Heart left ventricle (tissue), 16 donors: ENCODE measurements at regions not wholly inside any gene's neighbourhood (a gene's known extent, or its start where the extent isn't known, plus 50 kb on each side); places are given as distances from the start of the nearest gene placed in this dataset.
"Not testable (repeated sequence)": the region's sequence is repeated elsewhere in the genome, so short reads cannot be mapped to it uniquely, and the experiment has no call there.

ENCODE experiments used
- ATAC-seq, 4 donors: fragments of 200-7000 bp; cut with Tn5 transposase; one replicate each; pipeline ENCODE4 v1.9.1; 2020 to 2022; ENCODE audit warnings: moderate library complexity in 4 of 4, mild to moderate bottlenecking in 3 of 4, moderate number of reproducible peaks in 1 of 4
- DNase-seq, 5 donors: peaks; one replicate each; pipeline ENCODE4 v3.0.0-alpha.2; 2020
- H3K27ac ChIP-seq, 12 donors: fragments of 200-600 bp; sonication (generic) in 4 of 12; one replicate each; pipeline versions ENCODE4 v1.5.0 to v1.8.0; 2016 to 2022; ENCODE audit warnings: mild to moderate bottlenecking in 2 of 12
- H3K27me3 ChIP-seq, 9 donors: fragments of 200-600 bp; sonication (generic) in 2 of 9; one replicate each; pipeline versions ENCODE4 v1.5.1 to v1.8.0; 2016 to 2022; ENCODE audit warnings: mild to moderate bottlenecking in 3 of 9
- H3K36me3 ChIP-seq, 9 donors: fragments of 200-600 bp; sonication (generic) in 2 of 9; one replicate each; pipeline versions ENCODE4 v1.5.0 to v1.8.0; 2018 to 2022; ENCODE audit warnings: mild to moderate bottlenecking in 2 of 9
- H3K4me1 ChIP-seq, 12 donors: fragments of 200-600 bp; sonication (generic) in 4 of 12; one replicate each; pipeline versions ENCODE4 v1.5.0 to v1.8.0; 2016 to 2022; ENCODE audit warnings: mild to moderate bottlenecking in 3 of 12
- H3K4me3 ChIP-seq, 12 donors: fragments of 200-600 bp; sonication (generic) in 4 of 12; one replicate each; pipeline versions ENCODE4 v1.5.0 to v1.8.0; 2017 to 2022; ENCODE audit warnings: mild to moderate bottlenecking in 9 of 12, moderate library complexity in 4 of 12
- H3K9me3 ChIP-seq, 12 donors: fragments of 200-600 bp; sonication (generic) in 4 of 12; one replicate each; pipeline versions ENCODE4 v1.5.0 to v1.8.0; 2016 to 2022; ENCODE audit warnings: mild to moderate bottlenecking in 1 of 12
- CTCF ChIP-seq, 12 donors: fragments of 200-600 bp; sonication (generic) in 4 of 12; IDR thresholded peaks; one replicate each; pipeline versions ENCODE4 v1.5.0 to v1.8.0; 2018 to 2022; ENCODE audit warnings: antibody characterized with exemption in 12 of 12, mild to moderate bottlenecking in 5 of 12
- POLR2A ChIP-seq, 2 donors: fragments of 450-650 bp; IDR thresholded peaks; one replicate each; pipeline ENCODE4 v1.6.1; 2017; ENCODE audit warnings: antibody characterized with exemption in 2 of 2, mild to moderate bottlenecking in 2 of 2, moderate library complexity in 2 of 2
- WGBS, 4 donors: extraction: QIAGEN DNeasy Blood & Tissue Kit in 2 of 4; methylation state at CpG; one replicate each; pipeline versions ENCODE4 v1.1.5 to v1.1.7; 2013 to 2018; 5-methylcytosine and 5-hydroxymethylcytosine counted together
- intact Hi-C, 10 donors: fragments of 100-400 bp; cut with DNase I; formaldehyde crosslinking; loops; one replicate each; pipeline versions ENCODE4 v1.11.1 to v1.14.2; 2022
- donor health status: ischemic (EF 13 %, LVEDD 7.1; RV severe dilation, severe dysfunction).
- donor health status: healthy with polysubstance abuse.
- donor health status: DM: no; HTN: yes; CAD: no.
- donor health status: DM: no; HTN: no; CAD: no.
- donor health status: ischemic (EF 25% LVEDD 6.9; RV normal size, moderate dysfunction).
- donor health status: ischemic (EF 25% LVEDD 5.7; RV mildly dilated, moderate dysfunction).
- donor health status: healthy.
- donor health status: DM: yes; HTN: yes; CAD: no.
- donor health status: ischemic (EF 35%, LVEDD 5.7; RV mildly dilated, moderate dysfunction).
- donor health status: nonischemic (EF 11% LVEDD 7.7; RV severe dilation, severe dysfunction).
- donor health status: DM: yes; HTN: yes; CAD: no.
- donor health status: PGD.
- donor health status: ischemic (EF 29% LVEDD 5.4; RV normal size, mild dysfunction).
- donor health status: nonischemic (EF 23%, LVEDD 6.1; RV moderate dilation, normal function).

DNA sequence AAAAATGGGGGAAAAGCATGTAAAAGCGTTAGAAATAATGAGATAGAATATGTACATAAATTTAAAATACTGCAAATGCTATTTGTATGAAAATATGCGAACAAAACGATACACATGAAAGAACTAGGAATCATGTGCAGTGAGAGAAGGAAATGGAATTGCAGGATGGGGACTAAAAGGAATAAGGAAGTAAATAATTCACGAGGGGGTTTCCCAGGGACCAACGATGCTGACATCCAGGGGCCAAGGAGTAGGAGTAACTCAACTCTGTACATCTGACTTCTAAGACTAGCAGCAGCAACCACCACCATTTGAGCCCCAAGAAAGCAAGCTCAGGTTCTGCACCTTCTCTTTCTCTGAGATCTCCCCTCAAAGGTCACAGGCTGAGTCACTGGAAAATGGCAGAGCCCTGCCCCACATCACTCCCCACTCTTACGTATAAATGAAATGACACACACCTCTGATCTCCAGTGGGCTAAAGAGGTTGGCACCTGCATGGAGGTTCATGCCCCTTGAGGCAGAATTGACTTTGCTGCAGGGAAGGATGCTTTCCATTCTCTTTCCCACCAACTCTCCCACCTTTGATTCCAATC lies 100.0 kb upstream of the DLG1 start:
- DNase-seq = no peak
- H3K27ac ChIP-seq = no peak overlapping the region
- intact Hi-C loops = no loop called here

GRCh38 chr3:197397838-197398237 lies 99.4 kb upstream of the DLG1 start:
- TF ChIP-seq CTCF (IDR thresholded peaks at IDR 0.05) (no peak), POLR2A (IDR thresholded peaks at IDR 0.05) (no peak)
- 92 to 96% (median 93%) methylated on average over 9 of the region's 9 CpGs for WGBS, 4 donors
- no peak for DNase-seq
- Histone ChIP-seq H3K9me3 (no peaks in the 10 kb centered on the region), H3K4me3 (no peak overlapping the region), H3K27me3 (no peaks in the 10 kb centered on the region), H3K4me1 (peaks cover 0 to 25% (median 11%) of the 10 kb centered on the region in 12 donors), H3K36me3 (no peaks in the 10 kb centered on the region), H3K27ac (no peak overlapping the region)
- ATAC-seq = no peak
- intact Hi-C loops = no loop called here

More for the DNA sequence above, 100.0 kb upstream of the DLG1 start:
- WGBS, 4 donors = 73 to 76% (median 75%) methylated on average over 6 of the region's 6 CpGs
- ATAC-seq = no peak
- Histone ChIP-seq H3K36me3 (no peaks in the 10 kb centered on the region), H3K4me1 (peaks cover 0 to 20% (median 11%) of the 10 kb centered on the region in 12 donors), H3K4me3 (no peak overlapping the region), H3K27me3 (no peaks in the 10 kb centered on the region), H3K9me3 (no peaks in the 10 kb centered on the region)
- TF ChIP-seq POLR2A (IDR thresholded peaks at IDR 0.05) (no peak), CTCF (IDR thresholded peaks at IDR 0.05) (no peak)

DNA sequence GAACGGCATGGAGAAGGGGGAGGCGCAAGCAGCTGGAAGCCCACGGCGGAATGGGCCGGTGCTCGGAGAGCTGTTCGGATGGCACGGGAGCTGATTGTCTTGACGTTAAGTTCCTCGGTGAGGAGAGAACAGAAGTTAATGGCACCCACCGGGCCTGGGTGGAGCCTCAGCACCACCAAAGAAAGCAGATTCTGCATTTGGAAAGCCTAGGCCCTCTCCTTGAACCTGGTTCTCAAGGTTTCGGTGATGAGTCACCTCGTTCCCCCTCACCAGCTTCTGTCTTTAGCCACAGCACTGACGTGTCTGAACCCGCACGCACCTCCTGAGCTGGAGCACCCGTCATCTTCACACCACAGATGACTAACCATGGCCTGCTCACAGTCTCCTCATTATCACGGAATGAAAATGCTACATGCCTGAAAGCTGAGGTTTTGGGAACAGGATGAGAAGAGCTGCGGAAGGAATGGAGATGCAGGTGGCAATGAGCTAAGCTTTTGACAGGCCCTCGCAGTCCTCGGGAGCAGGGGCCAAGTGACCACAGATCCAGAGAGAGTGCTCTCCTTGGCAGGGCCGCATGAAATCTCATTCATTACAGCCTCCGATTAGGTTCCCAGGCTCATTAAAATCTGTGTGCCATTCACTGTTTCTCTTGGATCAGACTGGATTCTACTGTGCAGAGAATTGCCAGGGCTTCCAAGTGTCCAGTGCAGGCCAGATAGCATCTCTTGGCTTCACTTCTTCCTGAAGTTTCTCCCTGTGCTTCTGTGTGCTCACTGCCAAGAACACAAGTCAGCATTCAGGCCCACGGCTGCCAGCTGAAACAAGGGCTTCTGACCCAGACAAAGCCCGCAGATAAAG lies 96.3 kb upstream of the DLG1 start:
- 66 to 73% (median 71%) methylated on average over 24 to 25 of the region's 25 CpGs for WGBS, 4 donors
- H3K4me3 ChIP-seq = no peak overlapping the region
- intact Hi-C loops = loop anchor here in 4 of 10 donors (1.0 to 5.0 kb wide), 4 partner anchors 37 to 43 kb away; no protein-coding TSS in a partner anchor
- H3K27ac ChIP-seq = peak overlapping the region; percentile 11 to 88 (median 67)
- DNase-seq (peak; percentile 67 to 89 (median 72)), ATAC-seq (peak; percentile 85 to 94 (median 94))
- H3K27me3 ChIP-seq = no peaks in the 10 kb centered on the region
- H3K4me1 ChIP-seq = peaks cover 0 to 27% (median 11%) of the 10 kb centered on the region in 12 donors
- TF ChIP-seq CTCF (IDR thresholded peaks at IDR 0.05) (no peak), POLR2A (IDR thresholded peaks at IDR 0.05) (no peak)
- H3K9me3 ChIP-seq = no peaks in the 10 kb centered on the region
- H3K36me3 ChIP-seq = no peaks in the 10 kb centered on the region

DNA sequence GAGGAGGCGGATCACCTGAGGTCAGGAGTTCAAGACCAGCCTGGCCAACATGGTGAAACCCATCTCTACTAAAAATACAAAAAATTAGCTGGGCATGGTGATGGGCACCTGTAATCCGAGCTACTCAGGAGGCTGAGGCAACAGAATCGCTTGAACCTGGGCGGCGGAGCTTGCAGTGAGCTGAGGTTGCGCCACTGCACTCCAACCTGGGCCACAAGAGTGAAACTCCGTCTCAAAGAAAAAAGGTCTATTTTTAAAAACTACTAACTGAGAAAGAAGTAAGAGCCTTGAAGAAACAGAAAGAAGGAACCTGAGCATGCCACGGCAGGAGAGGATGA lies 95.7 kb upstream of the DLG1 start:
- Histone ChIP-seq H3K27ac (peak overlapping the region in 10 of 12 donors; percentile 11 to 88 (median 68)), H3K4me1 (peaks cover 0 to 27% (median 11%) of the 10 kb centered on the region in 12 donors)
- not testable (repeated sequence) for H3K4me3 ChIP-seq, H3K9me3 ChIP-seq, H3K36me3 ChIP-seq, DNase-seq, ATAC-seq, H3K27me3 ChIP-seq
- intact Hi-C loops = loop anchor here in 2 of 10 donors (2.0 to 5.0 kb wide), 2 partner anchors 37 to 39 kb away; no protein-coding TSS in a partner anchor
- WGBS, 4 donors = 94 to 97% (median 96%) methylated on average over 8 of the region's 8 CpGs
